Lower leg skin (tissue), 3 donors: ENCODE measurements at regions not wholly inside any gene's neighbourhood (a gene's known extent, or its start where the extent isn't known, plus 50 kb on each side); places are given as distances from the start of the nearest gene placed in this dataset.

Experiments used
- CTCF ChIP-seq, 3 donors: fragments of 450-650 bp; IDR thresholded peaks; one replicate each; pipeline ENCODE4 v1.5.1; 2016; ENCODE audit warnings: antibody characterized with exemption in 3 of 3, mild to moderate bottlenecking in 3 of 3, moderate library complexity in 2 of 3
- POLR2A ChIP-seq, 2 donors: fragments of 450-650 bp; IDR thresholded peaks; one replicate each; pipeline ENCODE4 v1.6.1; 2016 to 2017; ENCODE audit warnings: antibody characterized with exemption in 2 of 2, mild to moderate bottlenecking in 1 of 2, moderate library complexity in 1 of 2

- TF ChIP-seq CTCF (IDR thresholded peaks at IDR 0.05) (no peak), POLR2A (IDR thresholded peaks at IDR 0.05) (no peak)
Measured at GRCh38 chr3:82473864-82474541, 712.6 kb upstream of the GBE1 start.
